ENCODE measurements at regions not wholly inside any gene's neighbourhood (a gene's known extent, or its start where the extent isn't known, plus 50 kb on each side); places are given as distances from the start of the nearest gene placed in this dataset.

GRCh38 chr9:81532251-81532650 lies 157.1 kb downstream of the TLE1 start:
- TF ChIP-seq EZH2phosphoT487 (IDR thresholded peaks at IDR 0.05) = no peak
- TF ChIP-seq, protein P1, sequence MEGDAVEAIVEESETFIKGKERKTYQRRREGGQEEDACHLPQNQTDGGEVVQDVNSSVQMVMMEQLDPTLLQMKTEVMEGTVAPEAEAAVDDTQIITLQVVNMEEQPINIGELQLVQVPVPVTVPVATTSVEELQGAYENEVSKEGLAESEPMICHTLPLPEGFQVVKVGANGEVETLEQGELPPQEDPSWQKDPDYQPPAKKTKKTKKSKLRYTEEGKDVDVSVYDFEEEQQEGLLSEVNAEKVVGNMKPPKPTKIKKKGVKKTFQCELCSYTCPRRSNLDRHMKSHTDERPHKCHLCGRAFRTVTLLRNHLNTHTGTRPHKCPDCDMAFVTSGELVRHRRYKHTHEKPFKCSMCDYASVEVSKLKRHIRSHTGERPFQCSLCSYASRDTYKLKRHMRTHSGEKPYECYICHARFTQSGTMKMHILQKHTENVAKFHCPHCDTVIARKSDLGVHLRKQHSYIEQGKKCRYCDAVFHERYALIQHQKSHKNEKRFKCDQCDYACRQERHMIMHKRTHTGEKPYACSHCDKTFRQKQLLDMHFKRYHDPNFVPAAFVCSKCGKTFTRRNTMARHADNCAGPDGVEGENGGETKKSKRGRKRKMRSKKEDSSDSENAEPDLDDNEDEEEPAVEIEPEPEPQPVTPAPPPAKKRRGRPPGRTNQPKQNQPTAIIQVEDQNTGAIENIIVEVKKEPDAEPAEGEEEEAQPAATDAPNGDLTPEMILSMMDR (IDR thresholded peaks at IDR 0.05) = no peak

All from neural progenitor cell (in vitro differentiated cells).